ENCODE measurements at regions not wholly inside any gene's neighbourhood (a gene's known extent, or its start where the extent isn't known, plus 50 kb on each side); places are given as distances from the start of the nearest gene placed in this dataset.

DNA sequence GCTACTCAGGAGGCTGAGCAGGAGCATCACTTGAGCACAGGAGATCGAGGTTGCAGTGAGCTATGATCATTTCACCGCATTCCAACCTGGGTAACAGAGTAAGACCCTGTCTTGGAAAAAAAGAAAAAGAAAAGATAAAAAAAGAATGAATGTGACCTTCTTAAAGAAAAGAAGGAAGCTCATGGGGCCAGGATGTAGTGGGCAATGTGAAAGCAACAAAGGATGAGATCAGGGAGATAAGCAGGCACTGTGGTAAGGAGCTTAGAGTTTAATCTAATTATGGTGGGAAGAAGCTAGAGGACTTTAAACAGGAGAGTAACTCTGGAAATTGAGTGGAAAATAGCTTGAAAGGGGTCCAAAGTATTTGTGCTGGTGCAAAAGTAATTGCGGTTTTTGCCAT is 231.6 kb upstream of the UBE2E2 start:
- ATAC-seq (no peak), DNase-seq (no peak)
- intact Hi-C loops (cut with DNase I): no loop called here

DNA sequence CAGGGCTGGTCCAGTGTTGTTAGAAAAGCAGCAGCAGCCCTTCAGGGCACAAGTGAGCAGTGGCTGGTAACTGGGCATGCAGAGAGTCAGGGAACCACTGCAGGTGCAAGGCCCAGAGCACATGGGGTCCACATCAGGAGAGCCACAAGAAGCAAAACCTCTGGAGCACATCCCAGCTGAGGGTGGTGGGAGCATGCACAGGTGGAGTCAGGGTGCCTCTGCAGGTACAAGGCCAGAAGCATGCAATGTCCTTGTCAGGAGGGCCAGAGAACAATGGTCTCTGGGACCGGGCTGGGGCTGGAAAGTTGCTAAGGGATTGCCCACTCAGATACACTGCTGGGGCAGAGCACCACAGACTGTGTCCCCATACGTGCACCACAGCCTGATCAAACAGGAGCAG is 226.1 kb upstream of the UBE2E2 start:
- no peak for DNase-seq
- intact Hi-C loops (cut with DNase I): no loop called here
- no peak for ATAC-seq

DNA sequence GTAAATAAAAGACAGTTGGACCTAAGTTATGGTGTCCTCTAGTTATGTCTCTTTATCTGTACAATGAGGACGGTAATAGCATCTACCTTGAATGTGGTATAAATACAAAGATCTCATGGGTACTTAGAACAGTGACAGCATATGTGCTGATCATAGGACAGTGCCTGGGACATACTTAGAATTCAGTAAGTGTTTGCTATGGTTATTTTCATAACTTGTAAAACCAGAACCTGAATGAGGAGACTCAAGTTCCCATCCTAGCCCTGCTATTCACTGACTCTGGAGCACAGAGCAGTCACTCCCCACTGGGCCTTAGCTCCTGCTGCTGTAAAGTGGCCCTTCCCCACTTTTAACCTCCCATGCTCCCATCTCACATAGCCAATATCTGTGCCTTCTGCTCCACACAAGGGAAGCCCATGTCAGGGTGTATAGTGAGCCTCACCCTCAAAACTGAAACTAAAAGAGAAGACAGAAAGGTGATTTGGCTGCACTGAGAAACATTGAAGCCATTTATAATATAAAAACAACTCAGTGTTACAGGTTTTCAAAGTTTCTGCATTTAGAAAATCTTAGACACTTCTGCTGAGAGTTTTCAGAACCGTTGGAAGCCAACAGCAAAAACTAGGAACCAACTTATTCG is 225.4 kb upstream of the UBE2E2 start:
- ATAC-seq: no peak
- no peak for DNase-seq
- intact Hi-C loops (cut with DNase I): no loop called here

- ATAC-seq (no peak), DNase-seq (no peak)
- intact Hi-C loops (cut with DNase I): no loop called here
Observed at GRCh38 chr3:22979581-22979980, 223.5 kb upstream of the UBE2E2 start.

- intact Hi-C loops (cut with DNase I): no loop called here
- peak; percentile 77 to 82 for ATAC-seq
- DNase-seq: no peak
Observed at GRCh38 chr3:22980346-22980745, 222.8 kb upstream of the UBE2E2 start.

DNA sequence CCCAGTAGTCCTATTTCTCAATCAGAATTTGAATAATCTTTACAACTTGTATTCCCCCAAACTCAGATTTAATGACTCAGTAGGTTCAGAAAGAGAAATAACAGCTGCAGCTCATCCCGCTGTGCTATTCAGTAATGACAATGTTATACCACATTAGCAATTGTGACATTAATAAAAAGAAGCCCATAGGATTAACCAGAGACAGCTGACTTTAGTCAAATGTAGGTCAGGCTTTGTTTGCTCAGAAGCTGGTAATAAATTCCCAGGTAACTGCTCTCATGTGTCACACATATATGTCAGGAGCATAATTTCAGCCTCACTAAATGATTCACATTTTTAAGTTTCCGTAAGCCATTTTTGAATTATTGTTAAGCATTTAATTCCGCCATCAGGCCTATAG is 222.0 kb upstream of the UBE2E2 start:
- intact Hi-C loops (cut with DNase I): no loop called here

GRCh38 chr3:22981861-22982260 is 221.3 kb upstream of the UBE2E2 start:
- no peak for DNase-seq

More for the DNA sequence above, 222.0 kb upstream of the UBE2E2 start:
- ATAC-seq (no peak), DNase-seq (no peak)

GRCh38 chr3:22982981-22983587 is 220.0 kb upstream of the UBE2E2 start:
- DNase-seq (no peak), ATAC-seq (peak; percentile 34 to 73)
- intact Hi-C loops (cut with DNase I): no loop called here

More at GRCh38 chr3:22981861-22982260, 221.3 kb upstream of the UBE2E2 start:
- no peak for ATAC-seq
- intact Hi-C loops (cut with DNase I): no loop called here

DNA sequence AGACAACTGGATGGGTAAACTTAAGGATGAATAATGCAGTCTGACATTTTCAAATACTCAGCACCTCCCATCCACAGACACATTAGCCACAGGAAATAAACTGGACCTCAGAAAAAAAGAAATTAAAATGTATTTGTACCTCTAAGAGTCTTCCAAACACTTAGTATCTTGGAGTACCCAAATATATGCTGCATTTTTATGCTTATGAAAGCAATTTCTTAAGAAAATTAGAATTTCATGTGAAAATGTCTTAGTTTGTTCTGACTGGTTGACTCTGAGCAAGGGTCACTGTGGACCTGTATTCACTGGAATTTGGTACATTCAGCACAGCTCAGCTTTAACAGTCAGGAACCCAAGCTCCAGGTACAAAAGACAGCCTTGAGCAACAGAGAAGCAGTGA is 216.2 kb upstream of the UBE2E2 start:
- no peak for ATAC-seq
- no peak for DNase-seq
- intact Hi-C loops (cut with DNase I): no loop called here

GRCh38 chr3:22988566-22988965 is 214.6 kb upstream of the UBE2E2 start:
- ATAC-seq (peak; percentile 43 to 59), DNase-seq (peak; percentile 33)
- intact Hi-C loops (cut with DNase I): no loop called here

DNA sequence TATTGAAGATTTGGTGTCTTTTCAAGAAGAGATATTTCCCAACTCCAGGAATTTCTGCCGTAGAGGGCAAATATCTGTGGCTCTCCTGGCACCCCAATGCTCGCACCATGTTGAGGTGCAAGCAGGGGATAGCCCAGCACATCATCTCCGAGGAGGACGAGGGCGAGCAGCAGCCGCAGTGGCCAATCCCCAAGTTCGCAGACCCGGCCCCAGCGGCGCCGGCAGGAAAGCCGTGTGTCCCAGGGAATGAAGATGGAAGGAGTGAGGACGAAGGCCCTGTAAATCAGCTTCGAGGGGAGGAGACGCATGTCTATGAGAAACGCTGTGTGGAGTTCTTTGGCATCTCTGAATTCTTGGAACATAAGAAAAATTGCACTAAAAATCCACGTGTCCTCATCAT is 213.4 kb upstream of the UBE2E2 start:
- DNase-seq (no peak), ATAC-seq (no peak)
- intact Hi-C loops (cut with DNase I): no loop called here

GRCh38 chr3:22990291-22991200 is 212.6 kb upstream of the UBE2E2 start:
- ATAC-seq: no peak
- intact Hi-C loops (cut with DNase I): no loop called here
- no peak for DNase-seq

GRCh38 chr3:22994781-22995180 is 208.3 kb upstream of the UBE2E2 start:
- no peak for ATAC-seq
- intact Hi-C loops (cut with DNase I): no loop called here

DNA sequence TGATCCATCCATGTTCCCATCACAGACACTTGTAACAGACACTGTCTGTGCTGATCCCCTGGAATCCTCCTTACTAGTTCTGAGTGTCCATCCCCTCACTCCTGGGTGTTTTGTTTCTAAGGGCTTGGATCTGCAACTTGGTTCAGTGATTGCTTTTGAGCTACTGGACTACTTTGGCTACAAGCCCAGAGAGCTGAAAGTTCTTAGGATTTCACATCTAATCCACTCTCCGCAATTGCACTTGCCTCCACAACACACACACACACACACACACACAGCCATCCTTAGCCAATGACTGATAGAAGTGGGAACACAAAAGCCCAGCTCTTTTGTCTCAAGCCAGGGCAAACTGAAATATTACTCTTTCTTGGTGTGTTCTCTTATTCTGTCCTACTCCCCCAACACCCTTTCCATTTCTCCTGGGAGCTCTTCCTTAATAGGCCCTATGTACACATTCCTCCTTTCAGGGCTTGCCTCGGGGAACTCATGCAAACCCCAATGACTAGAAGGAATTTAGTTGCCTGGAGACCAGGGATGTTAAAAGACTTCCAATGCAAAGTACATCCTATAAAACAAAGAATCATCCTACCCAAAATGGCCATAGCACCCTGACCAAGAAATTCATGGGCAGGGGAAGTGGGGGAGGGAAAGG is 206.1 kb upstream of the UBE2E2 start:
- intact Hi-C loops (cut with DNase I): no loop called here
- DNase-seq: no peak
- ATAC-seq: peak in 1 of 2 donors; percentile 41

More at GRCh38 chr3:22994781-22995180, 208.3 kb upstream of the UBE2E2 start:
- DNase-seq: no peak

DNA sequence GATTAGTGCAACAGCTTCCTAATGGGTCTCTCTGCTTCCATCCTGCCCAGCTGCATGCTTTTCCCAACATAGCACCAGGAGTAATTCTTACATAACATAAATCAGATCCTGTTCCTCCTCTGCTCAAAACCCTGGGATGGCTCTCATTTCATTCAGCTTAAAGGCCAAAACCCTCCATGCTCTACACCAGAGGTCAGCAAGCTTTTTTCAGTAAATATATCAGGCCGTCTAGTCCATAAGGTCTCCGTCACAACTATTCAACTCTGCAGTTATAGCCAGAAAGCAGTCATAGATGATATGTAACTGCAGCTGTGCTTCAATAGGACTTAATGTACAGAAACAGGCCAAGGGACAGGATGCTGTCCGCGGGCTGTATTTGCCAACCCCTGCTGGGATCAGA is 202.8 kb upstream of the UBE2E2 start:
- intact Hi-C loops (cut with DNase I): no loop called here
- DNase-seq: no peak
- no peak for ATAC-seq

GRCh38 chr3:23002151-23002550 is 201.0 kb upstream of the UBE2E2 start:
- ATAC-seq: no peak
- DNase-seq: no peak
- intact Hi-C loops (cut with DNase I): no loop called here

GRCh38 chr3:23002836-23003732 is 200.0 kb upstream of the UBE2E2 start:
- ATAC-seq (peak; percentile 34 to 37), DNase-seq (no peak)
- intact Hi-C loops (cut with DNase I): no loop called here

- intact Hi-C loops (cut with DNase I): no loop called here
- DNase-seq: no peak
- no peak for ATAC-seq
Observed at GRCh38 chr3:23003733-23004046, 199.4 kb upstream of the UBE2E2 start.

DNA sequence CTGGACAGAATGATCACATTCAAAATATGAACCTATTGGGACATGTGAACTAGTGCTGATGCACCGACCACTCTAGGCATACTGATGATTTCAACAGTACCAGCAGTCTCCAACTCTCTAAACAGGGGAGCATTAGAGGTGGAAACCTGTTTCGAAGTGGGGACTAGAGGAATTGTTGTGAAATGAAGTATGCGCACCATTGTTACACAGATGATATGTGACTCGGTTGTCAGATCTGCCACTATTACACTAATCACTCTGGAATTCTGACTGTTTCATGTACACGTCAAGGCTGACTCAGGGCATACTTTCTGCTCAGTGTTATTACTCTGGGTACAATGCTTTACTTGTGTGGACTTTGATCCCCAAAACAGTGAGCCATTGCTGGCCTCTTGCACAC is 198.2 kb upstream of the UBE2E2 start:
- ATAC-seq: no peak
- intact Hi-C loops (cut with DNase I): no loop called here
- DNase-seq: no peak
